ENCODE measurements at regions not wholly inside any gene's neighbourhood (a gene's known extent, or its start where the extent isn't known, plus 50 kb on each side); places are given as distances from the start of the nearest gene placed in this dataset.

DNA sequence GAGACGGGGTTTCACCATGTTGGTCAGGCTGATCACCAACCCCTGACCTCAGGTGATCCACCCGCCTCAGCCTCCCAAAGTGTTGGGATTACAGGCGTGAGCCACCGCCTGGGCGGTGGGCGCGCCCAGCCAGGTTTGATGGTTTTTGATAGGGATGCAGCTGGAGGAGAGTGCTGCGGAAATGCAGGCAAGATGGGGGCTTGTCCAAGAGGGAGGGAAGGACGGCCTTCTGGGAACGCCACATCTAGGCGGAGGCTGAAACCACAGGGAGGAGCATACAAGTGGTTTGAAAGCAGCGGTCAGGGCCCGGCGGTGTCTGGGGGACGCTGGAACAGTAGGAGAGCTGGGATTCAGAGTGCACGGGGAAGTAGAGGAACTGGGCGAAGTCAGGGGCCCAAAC lies 134.6 kb downstream of the VRK1 start:
- DNase-seq, result no peak

DNA sequence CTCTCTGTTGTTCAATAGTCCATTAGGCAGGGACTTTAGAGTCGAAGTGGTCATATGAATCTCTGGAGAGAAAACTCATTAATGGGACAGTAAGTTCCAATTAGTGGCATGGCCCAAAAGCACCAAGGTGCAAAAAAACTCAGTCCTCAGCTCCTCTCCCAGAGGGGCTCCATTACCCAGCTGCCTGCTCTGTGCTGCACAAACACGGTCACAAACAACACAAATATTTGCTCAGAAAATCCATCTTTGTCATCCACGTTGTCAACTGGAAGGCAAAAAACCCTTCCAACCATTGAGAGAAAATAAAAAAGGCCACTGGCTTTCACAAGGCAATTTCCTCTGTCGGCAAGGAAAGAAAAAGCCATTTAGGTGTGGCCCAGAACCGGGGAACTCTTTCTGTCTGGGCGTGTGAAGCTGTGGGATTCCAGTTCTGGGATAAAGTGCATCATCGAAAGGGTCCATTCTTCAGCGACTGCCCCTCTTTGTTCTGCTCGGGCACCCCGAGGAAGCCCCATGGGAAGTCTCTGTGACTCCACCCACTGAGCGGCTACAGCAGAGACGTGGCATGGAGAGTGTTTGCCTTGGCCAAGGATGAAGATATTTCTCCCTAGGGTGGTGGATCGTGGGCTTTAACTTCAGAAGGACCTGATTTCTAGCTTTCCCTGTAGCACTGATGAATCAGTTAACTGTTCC lies 137.6 kb downstream of the VRK1 start:
- no peak for DNase-seq

DNA sequence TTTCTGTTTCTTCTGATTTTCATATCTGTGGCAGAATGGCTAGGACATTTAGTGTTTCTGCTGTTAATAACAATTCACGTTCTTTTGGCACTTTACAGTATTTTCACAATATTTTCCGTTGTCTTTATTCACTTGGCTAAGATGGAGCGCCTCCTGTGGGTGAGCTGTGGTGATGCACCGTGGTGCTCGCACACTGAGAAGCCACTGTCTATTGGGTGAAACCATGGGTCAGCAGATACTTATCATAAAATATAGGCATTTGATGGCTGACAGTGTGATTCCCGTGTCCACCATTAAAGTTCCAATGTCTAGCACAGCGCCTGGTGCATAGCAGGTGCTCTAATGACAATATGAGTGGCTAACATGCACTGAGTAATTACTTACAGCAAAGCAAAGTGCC lies 141.8 kb downstream of the VRK1 start:
- DNase-seq, result peak; percentile 42

GRCh38 chr14:96940009-96940408 lies 142.8 kb downstream of the VRK1 start:
- DNase-seq, result no peak

GRCh38 chr14:96944297-96944696 lies 147.1 kb downstream of the VRK1 start:
- no peak for DNase-seq

- no peak for DNase-seq
These were observed 148.5 kb downstream of the VRK1 start for GRCh38 chr14:96945721-96946120.

- DNase-seq, result peak; percentile 3
These were observed 152.4 kb downstream of the VRK1 start for GRCh38 chr14:96949594-96949993.

DNA sequence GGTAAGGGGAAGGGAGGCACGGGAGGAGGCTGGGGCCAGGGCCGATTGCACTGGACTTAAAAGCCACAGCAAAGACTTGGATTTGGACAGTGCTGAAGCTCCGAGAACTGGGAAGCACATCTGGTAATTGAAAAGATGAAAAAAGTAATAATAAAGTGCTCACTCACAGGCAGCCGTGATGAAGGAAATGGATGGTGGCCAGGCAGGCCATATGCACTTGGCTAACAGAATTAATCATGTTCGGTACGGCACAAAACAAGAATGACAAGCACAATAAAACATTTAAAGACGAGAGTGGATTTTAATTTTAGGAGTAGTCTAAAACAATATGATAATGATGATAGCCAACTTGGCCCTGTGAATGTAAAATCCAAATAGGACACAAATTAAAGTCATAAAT lies 154.3 kb downstream of the VRK1 start:
- no peak for DNase-seq

DNA sequence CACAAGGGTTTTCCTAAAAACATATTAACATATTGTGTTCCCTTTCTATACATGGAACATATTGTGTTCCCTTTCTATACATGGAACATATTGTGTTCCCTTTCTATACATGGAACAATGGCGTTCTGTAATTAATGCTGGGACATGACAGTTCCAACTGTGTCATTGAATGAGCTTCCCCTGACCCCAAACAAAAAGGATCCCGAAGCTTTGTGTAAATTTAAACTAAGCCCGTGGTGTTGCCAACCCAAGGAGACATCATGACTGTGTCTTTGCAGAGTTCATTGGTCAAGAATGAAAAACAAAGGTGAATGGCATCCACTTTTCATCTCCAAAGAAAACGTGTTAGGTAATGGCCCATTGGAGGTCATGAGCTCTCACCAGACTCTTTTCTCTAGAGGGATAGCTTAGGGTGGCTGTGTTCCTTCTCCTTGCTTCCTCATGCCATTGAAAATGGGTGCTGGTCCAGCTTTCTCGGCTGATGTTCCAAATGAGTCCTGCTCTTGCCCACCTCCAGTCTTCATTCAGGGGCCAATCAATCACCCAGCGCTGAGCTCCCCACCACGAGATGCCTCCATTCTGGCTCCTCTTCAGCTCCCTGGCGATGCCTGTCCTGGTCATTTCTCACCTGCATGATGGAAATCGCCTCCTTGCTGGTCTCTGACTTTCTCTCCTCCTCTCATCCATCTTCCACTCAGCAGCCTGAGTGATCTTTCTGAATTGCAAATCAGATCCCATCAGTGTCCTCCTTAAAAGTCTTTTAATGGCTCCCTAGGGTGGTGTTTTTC lies 156.1 kb downstream of the VRK1 start:
- DNase-seq, result no peak

- DNase-seq, result no peak
These were observed 156.6 kb downstream of the VRK1 start for GRCh38 chr14:96953875-96954185.

GRCh38 chr14:96956464-96957239 lies 159.5 kb downstream of the VRK1 start:
- DNase-seq, result no peak

DNA sequence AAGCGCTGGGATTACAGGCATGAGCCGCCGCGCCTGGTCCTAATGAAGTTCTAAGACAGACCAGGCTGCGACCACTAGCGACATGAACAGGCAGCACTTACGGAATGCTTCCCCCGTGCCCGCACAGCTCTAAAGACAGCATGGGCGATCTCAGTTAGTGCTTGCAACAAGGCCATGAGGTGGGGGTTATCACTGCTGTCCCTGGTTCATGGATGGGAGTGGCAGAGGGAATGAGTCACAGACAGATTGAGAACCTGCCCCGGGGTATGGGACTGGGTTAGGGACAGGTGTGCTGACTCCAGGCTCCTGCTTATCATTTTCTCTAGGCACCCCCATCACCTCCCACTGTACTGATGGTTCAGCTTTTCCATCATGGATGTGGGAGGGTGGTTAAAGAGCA lies 160.9 kb downstream of the VRK1 start:
- DNase-seq, result no peak

GRCh38 chr14:96959992-96960391 lies 162.8 kb downstream of the VRK1 start:
- no peak for DNase-seq

- DNase-seq, result no peak
These were observed 163.5 kb downstream of the VRK1 start for GRCh38 chr14:96960598-96961116.

DNA sequence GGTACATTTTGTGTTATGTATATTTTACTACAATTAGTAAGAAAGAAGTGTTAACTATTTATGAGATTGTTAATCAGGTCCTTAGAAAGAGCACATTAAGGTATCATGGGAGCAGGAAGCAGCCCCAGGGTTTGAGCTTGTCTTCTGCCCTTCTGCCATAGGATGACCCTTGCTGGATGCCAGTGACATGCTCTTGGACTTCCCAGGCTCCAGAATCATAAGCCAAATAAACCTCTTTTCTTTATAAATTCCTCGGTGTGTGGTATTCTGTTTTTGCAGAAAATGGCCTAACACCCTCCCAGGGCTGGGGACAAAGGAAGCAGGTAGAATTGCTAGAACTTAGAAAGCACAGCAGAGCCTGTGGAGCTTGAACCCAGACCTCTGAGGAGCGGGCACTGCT lies 164.7 kb downstream of the VRK1 start:
- DNase-seq, result no peak

DNA sequence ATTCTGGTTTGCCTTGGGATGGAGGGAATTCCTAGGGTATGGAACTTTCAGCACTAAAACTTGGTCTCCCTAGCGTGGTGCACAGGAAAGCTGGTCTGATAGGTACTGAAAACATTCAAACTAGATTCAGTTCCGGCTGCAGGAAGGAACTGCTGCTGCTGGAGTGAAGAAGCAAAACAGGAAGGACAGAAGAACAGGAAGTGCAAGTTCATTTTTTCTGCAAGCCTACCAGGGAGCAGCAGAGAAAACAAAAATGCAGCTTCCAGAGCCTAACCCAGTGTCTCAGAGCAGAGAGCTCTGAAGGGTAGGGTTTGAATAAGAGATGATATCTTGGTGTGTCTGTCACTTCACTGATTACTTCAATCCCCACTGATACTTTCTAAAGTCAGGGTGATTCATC lies 165.2 kb downstream of the VRK1 start:
- DNase-seq, result peak; percentile 28

DNA sequence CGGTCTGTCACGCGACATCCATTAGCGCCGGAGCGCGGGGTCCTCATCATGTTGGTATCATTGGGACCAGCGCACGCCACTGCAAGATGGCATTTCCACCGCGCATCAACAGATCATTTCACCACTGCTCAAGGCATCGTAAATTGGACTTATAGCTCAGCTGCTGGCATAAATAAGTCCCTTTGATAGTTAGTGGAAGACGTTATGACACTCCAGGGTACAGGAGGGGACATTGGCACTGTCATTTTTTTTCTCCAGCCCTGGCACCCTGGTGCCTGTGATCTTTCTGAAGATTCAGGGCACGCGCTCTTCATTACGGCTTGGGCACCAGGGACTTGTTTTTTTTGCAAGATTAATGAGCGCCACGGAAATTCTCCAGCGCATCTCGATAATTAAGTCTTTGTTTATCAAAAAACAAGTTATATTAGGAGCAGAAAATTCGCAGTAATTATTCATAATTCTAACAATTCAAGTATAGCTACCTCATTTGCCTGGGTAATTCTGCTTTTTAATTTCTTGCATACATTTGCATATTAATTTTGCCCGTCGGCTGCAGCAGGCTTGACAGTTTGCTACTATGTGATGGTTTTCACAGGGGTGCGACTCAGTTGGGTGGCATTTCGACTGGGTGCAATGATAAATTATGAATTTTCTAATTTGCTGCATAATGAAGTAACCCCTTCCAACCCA lies 167.7 kb downstream of the VRK1 start:
- no peak for DNase-seq

- DNase-seq, result no peak
These were observed 168.9 kb downstream of the VRK1 start for GRCh38 chr14:96965885-96966595.

GRCh38 chr14:96975116-96975515 lies 177.9 kb downstream of the VRK1 start:
- no peak for DNase-seq

GRCh38 chr14:96978525-96979272 lies 181.5 kb downstream of the VRK1 start:
- DNase-seq, result no peak

- DNase-seq, result no peak
These were observed 182.5 kb downstream of the VRK1 start for GRCh38 chr14:96979611-96980074.

GRCh38 chr14:96980835-96981234 lies 183.7 kb downstream of the VRK1 start:
- no peak for DNase-seq

All from suppressor macrophage treated with lipopolysaccharide for 4 hours (primary cell).